Stimulated activated naive CD8-positive, alpha-beta T cell treated with anti-CD3 and anti-CD28 coated beads, Interleukin-15, Interleukin-2, amounts not matched to agents 100 ng/mL and 50 ng/mL, for 24 hours (primary cell): ENCODE measurements at regions not wholly inside any gene's neighbourhood (a gene's known extent, or its start where the extent isn't known, plus 50 kb on each side); places are given as distances from the start of the nearest gene placed in this dataset.

Experiments used
- H3K27ac Mint-ChIP-seq: one replicate; pipeline ENCODE4 v1.8.0; 2021; ENCODE audit warnings: mild to moderate bottlenecking, mixed read lengths
- H3K27me3 Mint-ChIP-seq: one replicate; pipeline ENCODE4 v1.8.0; 2021; ENCODE audit warnings: mixed read lengths
- H3K36me3 Mint-ChIP-seq: one replicate; pipeline ENCODE4 v1.8.0; 2021; ENCODE audit warnings: low read depth, mixed read lengths
- H3K4me1 Mint-ChIP-seq: one replicate; pipeline ENCODE4 v1.8.0; 2021; ENCODE audit warnings: low read depth, mixed read lengths
- H3K4me3 Mint-ChIP-seq: one replicate; pipeline ENCODE4 v1.8.0; 2021; ENCODE audit warnings: mild to moderate bottlenecking, mixed read lengths
- H3K9me3 Mint-ChIP-seq: one replicate; pipeline ENCODE4 v1.8.0; 2021; ENCODE audit warnings: mixed read lengths

GRCh38 chr16:86922311-86922710 lies 344.0 kb downstream of the FOXL1 start:
- Mint-ChIP-seq H3K36me3 (no peaks in the 10 kb centered on the region), H3K4me3 (no peak overlapping the region), H3K27ac (no peak overlapping the region), H3K4me1 (no peaks in the 10 kb centered on the region), H3K9me3 (peaks cover 9% of the 10 kb centered on the region), H3K27me3 (peaks cover 52% of the 10 kb centered on the region)

DNA sequence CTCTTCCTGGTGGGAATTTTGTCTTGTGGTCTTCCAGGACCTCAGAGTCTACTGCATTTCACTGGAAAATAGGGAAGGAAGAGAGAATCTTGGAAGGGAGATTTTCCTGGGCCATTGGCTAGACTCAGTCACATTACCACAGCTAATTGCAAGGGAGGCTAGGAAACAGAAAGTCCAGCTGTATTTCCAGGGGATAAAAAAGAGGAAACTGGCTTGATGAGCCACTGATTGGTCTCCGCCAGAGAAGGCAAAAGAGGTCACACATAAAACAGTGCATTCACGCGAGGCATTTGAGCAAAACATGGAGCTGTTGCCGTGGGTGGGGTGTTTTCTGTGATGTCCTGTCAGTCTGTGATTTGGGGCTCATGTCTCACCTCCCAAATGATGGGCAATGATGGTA lies 345.3 kb downstream of the FOXL1 start:
- no peak overlapping the region for H3K4me3 Mint-ChIP-seq
- no peaks in the 10 kb centered on the region for H3K4me1 Mint-ChIP-seq

DNA sequence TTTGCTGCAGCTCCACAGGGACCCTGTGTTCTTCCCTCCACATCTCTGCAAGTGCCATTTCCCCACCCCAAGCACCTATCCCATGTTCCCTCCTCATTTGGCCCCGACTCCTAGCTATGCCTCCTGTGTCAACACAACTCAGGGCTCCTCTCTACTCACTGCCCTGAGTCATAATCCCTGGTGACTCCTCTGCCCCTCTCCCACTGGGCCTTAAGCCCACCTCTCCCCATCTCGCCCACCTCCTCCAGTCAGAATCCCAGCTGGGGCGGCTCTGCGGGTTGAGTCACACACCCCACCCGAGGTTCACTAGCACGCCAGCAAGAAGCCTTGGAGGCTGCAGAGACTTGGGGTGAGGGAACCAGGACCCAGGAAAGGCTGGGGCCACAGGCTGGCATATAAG lies 346.2 kb downstream of the FOXL1 start:
- H3K4me3 Mint-ChIP-seq: no peak overlapping the region
- peaks cover 71% of the 10 kb centered on the region for H3K27me3 Mint-ChIP-seq
- H3K36me3 Mint-ChIP-seq: no peaks in the 10 kb centered on the region
- peaks cover 6% of the 10 kb centered on the region for H3K4me1 Mint-ChIP-seq
- H3K27ac Mint-ChIP-seq: no peak overlapping the region
- peaks cover 9% of the 10 kb centered on the region for H3K9me3 Mint-ChIP-seq

More for the DNA sequence above, 345.3 kb downstream of the FOXL1 start:
- H3K27ac Mint-ChIP-seq: no peak overlapping the region
- H3K9me3 Mint-ChIP-seq: peaks cover 9% of the 10 kb centered on the region
- no peaks in the 10 kb centered on the region for H3K36me3 Mint-ChIP-seq
- H3K27me3 Mint-ChIP-seq: peaks cover 66% of the 10 kb centered on the region

- no peaks in the 10 kb centered on the region for H3K36me3 Mint-ChIP-seq
- H3K27ac Mint-ChIP-seq: no peak overlapping the region
- H3K4me1 Mint-ChIP-seq: peaks cover 6% of the 10 kb centered on the region
- H3K27me3 Mint-ChIP-seq: peaks cover 78% of the 10 kb centered on the region
- no peak overlapping the region for H3K4me3 Mint-ChIP-seq
- H3K9me3 Mint-ChIP-seq: peaks cover 9% of the 10 kb centered on the region
These were observed 346.9 kb downstream of the FOXL1 start for GRCh38 chr16:86925067-86925791.

GRCh38 chr16:86926181-86927094 lies 348.1 kb downstream of the FOXL1 start:
- Mint-ChIP-seq H3K27me3 (peaks cover 81% of the 10 kb centered on the region), H3K4me3 (no peak overlapping the region), H3K27ac (no peak overlapping the region), H3K36me3 (no peaks in the 10 kb centered on the region), H3K9me3 (peaks cover 6% of the 10 kb centered on the region), H3K4me1 (peaks cover 6% of the 10 kb centered on the region)

DNA sequence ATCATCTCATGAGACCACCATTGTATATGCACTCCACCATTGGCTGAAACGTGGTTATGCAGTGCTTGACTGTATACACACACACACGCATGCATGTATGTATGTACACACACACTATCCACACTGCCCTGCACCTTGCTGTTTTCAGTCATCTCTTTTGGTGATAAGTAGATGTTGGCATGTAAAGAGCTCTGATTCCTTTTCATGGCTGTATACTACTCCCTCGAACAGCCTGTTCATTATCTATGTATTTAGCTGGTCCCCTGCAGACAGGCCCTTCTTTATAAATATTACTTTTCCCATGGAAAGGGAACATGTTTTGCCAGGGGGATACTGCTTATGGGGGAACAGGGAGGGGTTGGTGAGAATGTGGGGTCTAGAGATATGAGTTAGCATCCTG lies 349.4 kb downstream of the FOXL1 start:
- peaks cover 69% of the 10 kb centered on the region for H3K27me3 Mint-ChIP-seq
- H3K36me3 Mint-ChIP-seq: no peaks in the 10 kb centered on the region
- peaks cover 6% of the 10 kb centered on the region for H3K4me1 Mint-ChIP-seq
- H3K27ac Mint-ChIP-seq: no peak overlapping the region
- no peak overlapping the region for H3K4me3 Mint-ChIP-seq
- H3K9me3 Mint-ChIP-seq: no peaks in the 10 kb centered on the region

DNA sequence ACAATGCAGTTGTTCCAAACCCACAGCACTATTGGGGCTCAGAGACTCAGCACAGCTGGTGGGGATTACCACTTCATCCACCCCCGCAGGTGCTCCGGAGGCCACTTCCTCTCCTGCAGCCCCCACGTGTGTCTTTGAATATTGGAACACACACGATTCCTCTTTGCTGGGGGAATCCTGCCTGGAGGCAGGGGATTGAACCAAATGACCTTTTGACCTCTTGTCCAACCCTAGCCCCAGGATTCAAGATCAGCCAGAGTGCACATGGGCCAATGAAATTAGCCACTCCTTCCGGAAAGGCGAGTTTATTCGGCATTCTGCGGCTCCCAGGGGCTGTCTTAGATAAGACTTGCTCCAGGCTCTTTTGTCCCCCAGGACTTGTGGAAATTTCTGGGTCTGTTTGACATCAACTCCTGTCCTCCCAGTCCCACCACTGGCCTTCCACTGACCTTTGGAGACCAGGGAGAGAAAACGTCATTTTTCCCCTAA lies 350.2 kb downstream of the FOXL1 start:
- no peaks in the 10 kb centered on the region for H3K36me3 Mint-ChIP-seq
- no peak overlapping the region for H3K27ac Mint-ChIP-seq
- no peak overlapping the region for H3K4me3 Mint-ChIP-seq
- H3K9me3 Mint-ChIP-seq: no peaks in the 10 kb centered on the region
- H3K4me1 Mint-ChIP-seq: peaks cover 6% of the 10 kb centered on the region
- H3K27me3 Mint-ChIP-seq: peaks cover 62% of the 10 kb centered on the region

- Mint-ChIP-seq H3K4me1 (peaks cover 6% of the 10 kb centered on the region), H3K4me3 (no peak overlapping the region), H3K9me3 (no peaks in the 10 kb centered on the region), H3K36me3 (no peaks in the 10 kb centered on the region), H3K27ac (no peak overlapping the region), H3K27me3 (peaks cover 56% of the 10 kb centered on the region)
These were observed 350.9 kb downstream of the FOXL1 start for GRCh38 chr16:86929057-86929871.

- H3K4me1 Mint-ChIP-seq: peaks cover 6% of the 10 kb centered on the region
- H3K4me3 Mint-ChIP-seq: no peak overlapping the region
- H3K9me3 Mint-ChIP-seq: no peaks in the 10 kb centered on the region
- no peaks in the 10 kb centered on the region for H3K36me3 Mint-ChIP-seq
- no peak overlapping the region for H3K27ac Mint-ChIP-seq
- peaks cover 56% of the 10 kb centered on the region for H3K27me3 Mint-ChIP-seq
These were observed 351.7 kb downstream of the FOXL1 start for GRCh38 chr16:86930001-86930400.

DNA sequence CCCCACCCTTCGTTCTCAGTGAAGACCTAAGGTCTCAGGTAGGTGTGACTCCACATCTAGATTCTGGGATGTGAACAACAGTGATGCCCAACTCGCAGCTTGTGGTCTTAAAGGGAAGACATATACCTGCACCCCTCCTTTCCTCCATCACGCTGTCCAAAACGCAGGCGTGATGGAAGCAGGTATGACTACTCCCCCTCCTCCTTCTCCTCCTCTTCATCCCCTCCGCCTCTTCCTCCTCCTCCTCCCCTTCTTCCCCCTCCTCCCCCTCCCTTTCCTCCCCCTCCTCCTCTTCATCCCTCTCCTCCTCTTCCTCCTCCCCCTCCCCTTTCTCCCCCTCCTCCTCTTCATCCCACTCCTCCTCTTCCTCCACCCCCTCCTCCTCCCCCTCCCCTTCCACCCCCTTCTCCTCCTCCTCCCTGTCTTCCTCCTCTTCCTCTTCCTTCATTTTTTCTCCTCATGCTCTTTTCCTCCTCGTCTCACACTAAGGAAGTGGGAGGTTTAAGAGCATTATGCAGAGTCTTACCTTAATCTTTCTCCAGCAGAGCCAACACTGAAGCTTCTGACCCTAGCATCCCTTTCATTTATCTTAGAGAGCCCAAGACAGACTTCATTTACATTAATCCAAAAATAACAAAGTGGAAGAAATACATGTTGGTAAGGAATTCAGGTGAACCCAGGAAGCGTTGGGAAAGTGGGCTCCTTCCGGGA lies 352.5 kb downstream of the FOXL1 start:
- H3K4me3 Mint-ChIP-seq: no peak overlapping the region
- no peaks in the 10 kb centered on the region for H3K36me3 Mint-ChIP-seq
- peaks cover 56% of the 10 kb centered on the region for H3K27me3 Mint-ChIP-seq
- H3K9me3 Mint-ChIP-seq: no peaks in the 10 kb centered on the region
- no peak overlapping the region for H3K27ac Mint-ChIP-seq
- H3K4me1 Mint-ChIP-seq: peaks cover 6% of the 10 kb centered on the region

DNA sequence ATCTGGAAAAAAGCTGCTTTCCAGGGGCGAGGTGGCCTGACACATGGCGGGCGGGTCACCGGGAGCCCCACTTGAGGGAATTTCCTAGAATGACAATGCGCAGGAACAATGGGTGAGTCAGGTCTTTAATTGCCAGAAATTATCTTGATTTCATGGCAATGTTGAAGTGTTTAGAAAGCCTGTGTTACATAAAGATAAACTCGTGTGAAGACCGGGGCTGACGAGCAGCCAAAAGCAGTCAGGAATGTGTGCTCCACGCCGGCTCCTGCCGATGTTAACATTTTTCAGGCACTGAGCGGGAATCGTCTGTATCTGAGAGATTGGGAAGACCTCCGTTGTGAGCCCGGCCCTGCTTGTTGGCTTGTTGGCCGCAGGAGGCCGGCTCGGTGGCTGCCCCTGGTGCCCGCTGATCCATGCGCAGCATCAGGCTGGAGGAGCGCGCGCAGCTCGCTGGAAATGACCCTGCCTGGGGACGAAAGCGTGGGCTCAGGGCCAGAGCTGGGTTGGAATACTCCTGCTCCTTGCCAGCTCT lies 353.1 kb downstream of the FOXL1 start:
- peaks cover 6% of the 10 kb centered on the region for H3K4me1 Mint-ChIP-seq
- no peaks in the 10 kb centered on the region for H3K36me3 Mint-ChIP-seq
- no peak overlapping the region for H3K4me3 Mint-ChIP-seq
- no peaks in the 10 kb centered on the region for H3K9me3 Mint-ChIP-seq
- peaks cover 56% of the 10 kb centered on the region for H3K27me3 Mint-ChIP-seq
- H3K27ac Mint-ChIP-seq: no peak overlapping the region

DNA sequence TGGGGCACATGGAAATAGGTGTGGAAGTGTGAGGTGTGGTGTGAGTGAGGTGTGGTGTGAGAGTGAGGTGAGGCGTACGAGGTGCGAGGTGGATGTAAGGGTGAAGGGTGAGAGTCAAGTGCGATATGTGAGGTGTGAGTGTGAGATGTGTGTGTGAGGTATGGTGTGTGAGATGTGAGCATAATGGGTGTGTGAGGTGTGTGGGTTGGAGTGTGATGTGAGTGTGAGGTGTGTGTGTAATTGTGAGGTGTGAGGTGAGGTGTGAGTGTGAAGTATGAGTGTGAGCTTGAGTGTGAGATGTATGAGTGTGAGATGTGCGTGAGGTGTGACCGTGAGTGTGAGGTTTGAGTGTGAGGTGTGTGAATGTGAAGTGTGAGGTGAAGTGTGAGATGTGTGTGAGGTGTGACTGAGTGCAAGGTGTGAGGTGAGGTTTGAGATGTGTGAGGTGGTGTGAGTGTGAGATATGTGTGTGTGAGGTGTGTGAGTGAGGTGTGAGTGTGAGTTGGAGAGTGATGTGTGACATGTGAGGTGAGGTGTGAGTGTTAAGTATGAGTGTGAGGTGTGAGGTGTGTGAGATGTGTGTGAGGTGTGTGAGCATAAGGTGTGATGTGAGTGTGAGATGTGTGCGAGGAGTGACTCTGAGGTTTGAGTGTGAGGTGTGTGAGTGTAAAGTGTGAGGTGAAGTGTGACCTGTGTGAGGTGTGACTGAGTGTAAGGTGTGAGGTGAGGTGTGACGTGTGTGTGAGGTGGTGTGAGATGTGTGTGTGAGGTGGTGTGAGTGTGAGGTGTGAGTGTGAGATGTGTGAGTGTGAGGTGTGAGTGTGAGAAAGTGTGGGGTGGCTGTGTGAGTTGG lies 354.0 kb downstream of the FOXL1 start:
- peaks cover 6% of the 10 kb centered on the region for H3K4me1 Mint-ChIP-seq
- H3K27ac Mint-ChIP-seq: no peak overlapping the region
- no peak overlapping the region for H3K4me3 Mint-ChIP-seq
- H3K9me3 Mint-ChIP-seq: no peaks in the 10 kb centered on the region
- no peaks in the 10 kb centered on the region for H3K36me3 Mint-ChIP-seq
- peaks cover 64% of the 10 kb centered on the region for H3K27me3 Mint-ChIP-seq

- Mint-ChIP-seq H3K36me3 (no peaks in the 10 kb centered on the region), H3K4me1 (no peaks in the 10 kb centered on the region), H3K9me3 (peaks cover 6% of the 10 kb centered on the region), H3K27ac (no peak overlapping the region), H3K27me3 (peaks cover 46% of the 10 kb centered on the region), H3K4me3 (no peak overlapping the region)
These were observed 356.4 kb downstream of the FOXL1 start for GRCh38 chr16:86934581-86935375.
